ENCODE measurements at regions not wholly inside any gene's neighbourhood (a gene's known extent, or its start where the extent isn't known, plus 50 kb on each side); places are given as distances from the start of the nearest gene placed in this dataset.

- TF ChIP-seq EZH2 (IDR thresholded peaks at IDR 0.05; ENCODE audit: borderline replicate concordance, low read depth, low read length, severe bottlenecking) (no peak), POLR2AphosphoS5 (IDR thresholded peaks at IDR 0.05; ENCODE audit: insufficient read depth, low read depth, low read length) (no peak), MYC (IDR thresholded peaks at IDR 0.05; ENCODE audit: low read depth, low read length) (no peak), CTCF (IDR thresholded peaks at IDR 0.05; ENCODE audit: extremely low read depth in 1 of 2, insufficient read depth in 1 of 2, low read depth in 1 of 2, low read length in 2 of 2) (no peak), MAX (IDR thresholded peaks at IDR 0.05; ENCODE audit: insufficient read depth, insufficient read length) (no peak), JUN (IDR thresholded peaks at IDR 0.05; ENCODE audit: borderline replicate concordance, insufficient read depth, insufficient read length, low read depth) (no peak), GATA2 (IDR thresholded peaks at IDR 0.05; ENCODE audit: insufficient read depth, insufficient read length, low read depth, low read length) (no peak), FOS (IDR thresholded peaks at IDR 0.05; ENCODE audit: borderline replicate concordance, insufficient read depth, low read length) (no peak), POLR2A (IDR thresholded peaks at IDR 0.05; ENCODE audit: low read depth, low read length) (no peak)
- Histone ChIP-seq H3K9me3 (replicated peaks; ENCODE audit: control insufficient read depth, insufficient read depth, low read length) (no peaks in the 10 kb centered on the region), H3K4me3 (replicated peaks in 1 of 3; ENCODE audit: insufficient read depth in 1 of 3, low read depth in 1 of 3, low read length in 3 of 3) (no peak overlapping the region), H3K4me1 (ENCODE audit: control insufficient read depth, extremely low read depth, insufficient read depth, low read length) (no peaks in the 10 kb centered on the region), H3K36me3 (ENCODE audit: control insufficient read depth in 2 of 2, extremely low read depth in 1 of 2, insufficient read depth in 2 of 2, low read length in 2 of 2) (no peaks in the 10 kb centered on the region), H3K4me2 (ENCODE audit: insufficient read depth, low read length) (no peak overlapping the region), H3K9me1 (replicated peaks; ENCODE audit: control insufficient read depth, extremely low read depth, insufficient read depth, low read length) (no peaks in the 10 kb centered on the region), H3K79me2 (ENCODE audit: control insufficient read depth, insufficient read depth, low read length) (no peaks in the 10 kb centered on the region), H3K27me3 (ENCODE audit: control insufficient read depth in 2 of 2, insufficient read depth in 2 of 2, low read length in 2 of 2) (no peaks in the 10 kb centered on the region), H3K9ac (replicated peaks; ENCODE audit: extremely low read depth, insufficient read depth, low read length) (no peak overlapping the region), H2AFZ (ENCODE audit: low read depth, low read length) (no peak overlapping the region), H3K27ac (ENCODE audit: insufficient read depth, low read depth, low read length) (no peak overlapping the region), H4K20me1 (replicated peaks; ENCODE audit: control insufficient read depth, extremely low read depth, insufficient read depth, low read length) (no peaks in the 10 kb centered on the region)
- DNase-seq (ENCODE audit: low read depth, low spot score) (no peak), FAIRE-seq (no peak)
- dilution Hi-C loops (cut with MboI; ENCODE audit: extremely low pct_ligation_motif_present, low sequenced_read_pairs): no loop called here
- BruUV-seq (replicated peaks): no TSS peak
- POLR2A ChIA-PET: no interaction called here
- intact Hi-C loops (cut with micrococcal nuclease): no loop called here
- CTCF ChIA-PET: interaction anchor here (0.5 kb wide), 1 partner anchor 157 kb away, joined by 3 read pairs; no protein-coding TSS in a partner anchor
Measured at GRCh38 chr2:128643221-128644065, 324.8 kb upstream of the HS6ST1 start.
